ENCODE measurements at regions not wholly inside any gene's neighbourhood (a gene's known extent, or its start where the extent isn't known, plus 50 kb on each side); places are given as distances from the start of the nearest gene placed in this dataset.
A peak's percentile ranks its signal among the peaks of the same experiment; 100 is the strongest.

- intact Hi-C loops (cut with DNase I; ENCODE audit: low total_unique reads) = no loop called here
- peaks cover 0 to 40% (median 36%) of the 10 kb centered on the region in 4 donors for H3K4me1 ChIP-seq
- H3K4me3 ChIP-seq = no peak overlapping the region
- DNase-seq = no peak
- no peaks in the 10 kb centered on the region for H3K27me3 ChIP-seq
- no peak for TF ChIP-seq CTCF (IDR thresholded peaks at IDR 0.05)
- no peaks in the 10 kb centered on the region for H3K36me3 ChIP-seq
- peak overlapping the region in 1 of 2 donors; percentile 85 for H3K27ac ChIP-seq
- no peaks in the 10 kb centered on the region for H3K9me3 ChIP-seq
Observed at GRCh38 chr7:116351966-116352365, 141.6 kb downstream of the TES start.

GRCh38 chr7:116353647-116354046 lies 143.3 kb downstream of the TES start:
- no peaks in the 10 kb centered on the region for H3K27me3 ChIP-seq
- DNase-seq = peak; percentile 45 to 78
- intact Hi-C loops (cut with DNase I; ENCODE audit: low total_unique reads) = no loop called here
- no peaks in the 10 kb centered on the region for H3K36me3 ChIP-seq
- TF ChIP-seq CTCF (IDR thresholded peaks at IDR 0.05) = no peak
- H3K4me3 ChIP-seq = no peak overlapping the region
- H3K4me1 ChIP-seq = peaks cover 0 to 57% (median 50%) of the 10 kb centered on the region in 4 donors
- no peaks in the 10 kb centered on the region for H3K9me3 ChIP-seq
- H3K27ac ChIP-seq = peak overlapping the region; percentile 85

- Histone ChIP-seq H3K4me3 (peak overlapping the region; percentile 24 to 30), H3K4me1 (peaks cover 0 to 60% (median 52%) of the 10 kb centered on the region in 4 donors), H3K9me3 (no peaks in the 10 kb centered on the region), H3K27me3 (no peaks in the 10 kb centered on the region), H3K36me3 (no peaks in the 10 kb centered on the region), H3K27ac (peak overlapping the region; percentile 85)
- peak; percentile 18 to 29 for TF ChIP-seq CTCF (IDR thresholded peaks at IDR 0.05)
- intact Hi-C loops (cut with DNase I; ENCODE audit: low total_unique reads) = no loop called here
- peak; percentile 33 to 75 for DNase-seq
Observed at GRCh38 chr7:116354171-116354545, 143.8 kb downstream of the TES start.

GRCh38 chr7:116354546-116355423 lies 144.4 kb downstream of the TES start:
- peak; percentile 70 to 75 for DNase-seq
- peak overlapping the region; percentile 85 for H3K27ac ChIP-seq
- H3K9me3 ChIP-seq = no peaks in the 10 kb centered on the region
- peak overlapping the region; percentile 24 to 30 for H3K4me3 ChIP-seq
- peaks cover 0 to 60% (median 52%) of the 10 kb centered on the region in 4 donors for H3K4me1 ChIP-seq
- intact Hi-C loops (cut with DNase I; ENCODE audit: low total_unique reads) = no loop called here
- no peaks in the 10 kb centered on the region for H3K36me3 ChIP-seq
- no peak for TF ChIP-seq CTCF (IDR thresholded peaks at IDR 0.05)
- H3K27me3 ChIP-seq = no peaks in the 10 kb centered on the region

GRCh38 chr7:116355424-116355765 lies 144.1 kb upstream of the CAV2 start:
- Histone ChIP-seq H3K4me3 (peak overlapping the region; percentile 24 to 30), H3K9me3 (no peaks in the 10 kb centered on the region), H3K4me1 (peaks cover 0 to 60% (median 52%) of the 10 kb centered on the region in 4 donors), H3K27me3 (no peaks in the 10 kb centered on the region), H3K36me3 (no peaks in the 10 kb centered on the region), H3K27ac (peak overlapping the region; percentile 85)
- intact Hi-C loops (cut with DNase I; ENCODE audit: low total_unique reads) = no loop called here
- DNase-seq = no peak
- no peak for TF ChIP-seq CTCF (IDR thresholded peaks at IDR 0.05)

Measured in tibial artery (tissue), 4 donors.